OCI-LY1 (cell line): ENCODE measurements at regions not wholly inside any gene's neighbourhood (a gene's known extent, or its start where the extent isn't known, plus 50 kb on each side); places are given as distances from the start of the nearest gene placed in this dataset.

Experiments
- H2AFZ ChIP-seq: fragments of 200-600 bp; sonication (generic), shearing (Covaris generic); 2 replicates; pipeline ENCODE4 v1.6.0; 2014; ENCODE audit warnings: antibody characterized with exemption, mild to moderate bottlenecking, low read length
- H3F3A ChIP-seq: fragments of 200-600 bp; sonication (generic), shearing (Covaris generic); 2 replicates; pipeline ENCODE4 v1.6.0; 2014; ENCODE audit warnings: mild to moderate bottlenecking, antibody characterized with exemption, low read length, moderate library complexity; ENCODE audit not compliant: insufficient read depth
- H3K27ac ChIP-seq: fragments of 200-600 bp; sonication (generic); 2 replicates; pipeline ENCODE4 v1.5.1; 2014; ENCODE audit warnings: low read length, mixed run types, mild to moderate bottlenecking, low read depth; ENCODE audit not compliant: poor library complexity, severe bottlenecking
- H3K27me3 ChIP-seq: fragments of 200-600 bp; sonication (generic); 2 replicates; pipeline ENCODE4 v1.6.0; 2014; ENCODE audit warnings: antibody characterized with exemption, mild to moderate bottlenecking, low read length, moderate library complexity; ENCODE audit not compliant: insufficient read depth
- H3K36me3 ChIP-seq: fragments of 200-600 bp; sonication (generic); 2 replicates; pipeline ENCODE4 v1.6.1; 2014; ENCODE audit warnings: mild to moderate bottlenecking, antibody characterized with exemption, low read length, moderate library complexity, mixed read lengths; ENCODE audit not compliant: insufficient read depth
- H3K4me1 ChIP-seq: fragments of 200-600 bp; sonication (generic); 2 replicates; pipeline ENCODE4 v1.5.1; 2014; ENCODE audit warnings: mild to moderate bottlenecking, low read length, moderate library complexity; ENCODE audit not compliant: insufficient read depth, severe bottlenecking
- H3K4me2 ChIP-seq: fragments of 200-600 bp; sonication (generic), shearing (Covaris generic); 2 replicates; pipeline ENCODE4 v1.6.1; 2014; ENCODE audit warnings: low read length
- H3K4me3 ChIP-seq: fragments of 200-600 bp; sonication (generic); 2 replicates; pipeline ENCODE4 v1.5.1; 2014; ENCODE audit warnings: low read length, low read depth, mild to moderate bottlenecking, mixed read lengths; ENCODE audit not compliant: poor library complexity, severe bottlenecking
- H3K79me2 ChIP-seq: fragments of 200-600 bp; shearing (Covaris generic); 2 replicates; pipeline ENCODE4 v1.6.1; 2016; ENCODE audit warnings: mixed run types, low read length, mixed read lengths; ENCODE audit not compliant: insufficient read depth
- H3K9ac ChIP-seq: fragments of 200-600 bp; sonication (generic), shearing (Covaris generic); 2 replicates; pipeline ENCODE4 v1.6.1; 2014; ENCODE audit warnings: mild to moderate bottlenecking, low read length, mixed read lengths
- H3K9me2 ChIP-seq: fragments of 200-600 bp; sonication (generic), shearing (Covaris generic); 2 replicates; pipeline ENCODE4 v1.6.1; 2014; ENCODE audit warnings: low read depth, mild to moderate bottlenecking, low read length, mixed read lengths
- H3K9me3 ChIP-seq: fragments of 200-600 bp; shearing (Covaris generic); 2 replicates; pipeline ENCODE4 v1.6.1; 2014; ENCODE audit warnings: low read length, mixed read lengths
- H4K20me1 ChIP-seq: fragments of 200-600 bp; sonication (generic), shearing (Covaris generic); 2 replicates; pipeline ENCODE4 v1.6.0; 2016; ENCODE audit warnings: mild to moderate bottlenecking, low read length; ENCODE audit not compliant: insufficient read depth
- EZH2 ChIP-seq: fragments of 200-600 bp; sonication (generic), shearing (Covaris generic); IDR thresholded peaks from 2 replicates; pipeline ENCODE4 v1.8.0; 2017; ENCODE audit warnings: borderline replicate concordance, mixed run types, mild to moderate bottlenecking, antibody characterized with exemption, low read length, moderate library complexity, mixed read lengths
- TF ChIP-seq, protein P1 (sequence below): fragments of 200-600 bp; sonication (generic), shearing (Covaris generic); IDR thresholded peaks from 2 replicates; pipeline ENCODE4 v1.5.1; 2017; ENCODE audit warnings: mild to moderate bottlenecking, antibody characterized with exemption, low read length, moderate library complexity, mixed read lengths

DNA sequence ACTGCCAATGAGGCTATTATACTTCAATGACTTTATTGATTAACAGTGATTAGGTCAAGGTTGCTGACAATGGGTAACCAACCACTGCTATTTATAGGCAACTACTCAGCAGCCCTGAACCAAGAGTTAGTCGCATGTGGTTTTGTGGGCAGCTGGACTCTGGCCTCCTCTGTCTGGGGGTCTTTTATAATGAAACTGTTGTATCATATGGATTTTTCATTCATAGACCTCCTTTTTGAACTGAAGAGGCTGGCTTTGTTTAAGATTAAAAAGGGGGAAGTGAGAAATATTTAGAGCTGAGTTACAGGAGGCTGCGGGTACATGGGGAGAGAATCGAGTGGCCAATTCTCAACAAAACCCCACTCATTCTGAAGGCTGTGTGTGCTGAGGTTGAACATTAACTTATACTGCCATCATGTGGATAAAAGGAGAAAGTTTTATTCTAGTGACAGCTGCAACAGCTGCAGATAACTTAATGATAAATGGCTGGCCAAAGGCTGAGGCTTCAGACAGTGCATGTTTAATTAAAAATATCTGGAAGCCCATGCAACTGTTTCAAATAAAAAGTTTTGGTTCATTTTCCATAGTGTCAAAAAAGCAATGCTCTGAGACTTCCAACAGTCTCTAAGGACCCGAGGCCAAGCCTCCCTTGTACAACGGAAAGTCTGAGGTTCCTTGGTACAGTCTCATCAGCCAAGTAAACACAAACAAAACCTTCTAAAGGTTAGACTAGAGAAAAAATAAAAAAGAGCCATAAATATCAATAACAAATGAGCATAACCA lies 682.6 kb downstream of the KCNA4 start:
- Histone ChIP-seq H4K20me1 (no peaks in the 10 kb centered on the region), H3K4me3 (no peak overlapping the region), H3K4me1 (no peaks in the 10 kb centered on the region), H3K9me3 (no peaks in the 10 kb centered on the region), H3K27me3 (no peaks in the 10 kb centered on the region), H3K9ac (no peak overlapping the region), H3K36me3 (no peaks in the 10 kb centered on the region), H3F3A (no peaks in the 10 kb centered on the region), H3K4me2 (no peak overlapping the region), H3K79me2 (no peaks in the 10 kb centered on the region), H3K9me2 (no peaks in the 10 kb centered on the region), H2AFZ (no peak overlapping the region), H3K27ac (no peak overlapping the region)
- TF ChIP-seq, protein P1, sequence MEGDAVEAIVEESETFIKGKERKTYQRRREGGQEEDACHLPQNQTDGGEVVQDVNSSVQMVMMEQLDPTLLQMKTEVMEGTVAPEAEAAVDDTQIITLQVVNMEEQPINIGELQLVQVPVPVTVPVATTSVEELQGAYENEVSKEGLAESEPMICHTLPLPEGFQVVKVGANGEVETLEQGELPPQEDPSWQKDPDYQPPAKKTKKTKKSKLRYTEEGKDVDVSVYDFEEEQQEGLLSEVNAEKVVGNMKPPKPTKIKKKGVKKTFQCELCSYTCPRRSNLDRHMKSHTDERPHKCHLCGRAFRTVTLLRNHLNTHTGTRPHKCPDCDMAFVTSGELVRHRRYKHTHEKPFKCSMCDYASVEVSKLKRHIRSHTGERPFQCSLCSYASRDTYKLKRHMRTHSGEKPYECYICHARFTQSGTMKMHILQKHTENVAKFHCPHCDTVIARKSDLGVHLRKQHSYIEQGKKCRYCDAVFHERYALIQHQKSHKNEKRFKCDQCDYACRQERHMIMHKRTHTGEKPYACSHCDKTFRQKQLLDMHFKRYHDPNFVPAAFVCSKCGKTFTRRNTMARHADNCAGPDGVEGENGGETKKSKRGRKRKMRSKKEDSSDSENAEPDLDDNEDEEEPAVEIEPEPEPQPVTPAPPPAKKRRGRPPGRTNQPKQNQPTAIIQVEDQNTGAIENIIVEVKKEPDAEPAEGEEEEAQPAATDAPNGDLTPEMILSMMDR = peak; percentile 50
- TF ChIP-seq EZH2 = no peak

DNA sequence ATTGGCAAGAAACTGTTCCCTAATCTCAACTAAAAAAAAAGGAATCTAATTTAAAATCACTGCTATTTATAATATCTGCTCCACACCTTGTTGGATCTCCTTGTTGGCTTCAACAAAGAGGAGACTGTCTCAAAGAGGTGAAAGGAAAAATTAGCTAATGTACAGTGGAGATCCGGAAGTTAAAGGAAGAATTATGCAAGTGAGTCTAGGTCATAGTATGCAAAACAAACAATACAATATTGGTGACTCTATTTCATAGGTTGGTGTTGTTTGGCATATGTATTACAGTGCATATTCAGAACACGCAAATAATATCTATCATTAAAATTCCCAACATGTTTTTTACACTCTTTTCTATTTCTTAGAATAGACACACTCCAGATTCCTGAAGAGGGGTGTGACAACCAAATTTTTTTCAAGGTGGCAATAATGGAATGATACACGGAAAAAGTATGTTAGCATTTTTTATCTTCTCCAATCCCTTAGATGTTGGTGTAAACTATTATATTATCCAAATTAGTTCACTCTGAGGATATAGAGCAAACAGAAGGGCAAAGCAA lies 685.3 kb downstream of the KCNA4 start:
- H3K4me1 ChIP-seq = no peaks in the 10 kb centered on the region
- H4K20me1 ChIP-seq = no peaks in the 10 kb centered on the region
- H3F3A ChIP-seq = no peaks in the 10 kb centered on the region
- H3K79me2 ChIP-seq = no peaks in the 10 kb centered on the region
- H3K9ac ChIP-seq = no peak overlapping the region
- no peak overlapping the region for H3K27ac ChIP-seq
- no peak overlapping the region for H3K4me3 ChIP-seq
- no peak for TF ChIP-seq EZH2
- TF ChIP-seq, protein P1 = no peak
- no peaks in the 10 kb centered on the region for H3K36me3 ChIP-seq
- no peaks in the 10 kb centered on the region for H3K27me3 ChIP-seq
- H2AFZ ChIP-seq = no peak overlapping the region
- no peak overlapping the region for H3K4me2 ChIP-seq
- no peaks in the 10 kb centered on the region for H3K9me3 ChIP-seq
- H3K9me2 ChIP-seq = no peaks in the 10 kb centered on the region

DNA sequence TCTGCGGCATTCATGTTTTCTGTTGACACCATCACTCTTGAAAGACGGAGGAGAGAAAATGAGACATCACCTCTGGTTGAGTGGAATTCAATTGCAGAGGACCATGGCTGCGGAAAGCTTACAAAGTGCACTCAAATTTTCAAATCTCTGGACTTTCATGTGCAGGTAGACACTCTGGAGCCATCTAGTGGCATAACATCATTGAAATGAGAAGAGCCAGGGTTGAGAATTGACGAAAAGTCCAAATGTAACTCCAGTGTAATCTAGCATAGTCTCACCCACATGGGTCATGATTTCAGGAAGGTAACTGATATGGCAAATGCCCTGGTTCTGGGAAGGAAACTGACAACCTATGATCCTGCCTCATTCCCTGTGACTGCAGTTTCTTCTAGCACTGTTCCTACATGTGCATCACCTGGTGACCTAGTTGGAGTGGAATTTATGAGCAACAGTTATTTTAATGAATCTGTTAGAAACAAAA lies 687.8 kb downstream of the KCNA4 start:
- no peaks in the 10 kb centered on the region for H3K27me3 ChIP-seq
- TF ChIP-seq EZH2 = no peak
- TF ChIP-seq, protein P1 = peak; percentile 58
- no peak overlapping the region for H3K4me2 ChIP-seq
- no peaks in the 10 kb centered on the region for H3K9me2 ChIP-seq
- H3K9ac ChIP-seq = no peak overlapping the region
- H3K9me3 ChIP-seq = no peaks in the 10 kb centered on the region
- no peaks in the 10 kb centered on the region for H4K20me1 ChIP-seq
- H3K27ac ChIP-seq = no peak overlapping the region
- no peaks in the 10 kb centered on the region for H3F3A ChIP-seq
- H3K4me3 ChIP-seq = no peak overlapping the region
- H2AFZ ChIP-seq = no peak overlapping the region
- no peaks in the 10 kb centered on the region for H3K4me1 ChIP-seq
- no peaks in the 10 kb centered on the region for H3K36me3 ChIP-seq
- H3K79me2 ChIP-seq = no peaks in the 10 kb centered on the region
